Progenitor cell of endocrine pancreas (in vitro differentiated cells): ENCODE measurements at regions not wholly inside any gene's neighbourhood (a gene's known extent, or its start where the extent isn't known, plus 50 kb on each side); places are given as distances from the start of the nearest gene placed in this dataset.

ENCODE experiments used
- DNase-seq: peaks from one replicate; pipeline ENCODE4 v3.0.0; 2021; ENCODE audit warnings: low spot score; ENCODE audit not compliant: unreplicated experiment
- H3K27ac Mint-ChIP-seq: 2 replicates; pipeline ENCODE4 v1.8.0; 2021; ENCODE audit warnings: mild to moderate bottlenecking, moderate library complexity, mixed read lengths
- H3K27me3 Mint-ChIP-seq: 2 replicates; pipeline ENCODE4 v1.8.0; 2021; ENCODE audit warnings: mixed read lengths
- H3K36me3 Mint-ChIP-seq: 2 replicates; pipeline ENCODE4 v1.8.0; 2022; ENCODE audit warnings: mixed read lengths; ENCODE audit not compliant: insufficient read depth
- H3K4me1 Mint-ChIP-seq: 2 replicates; pipeline ENCODE4 v1.8.0; 2021; ENCODE audit warnings: low read depth, mixed read lengths
- H3K4me3 Mint-ChIP-seq: 2 replicates; pipeline ENCODE4 v1.8.0; 2021; ENCODE audit warnings: low read depth, mild to moderate bottlenecking, moderate library complexity, mixed read lengths
- H3K9me3 Mint-ChIP-seq: 2 replicates; pipeline ENCODE4 v1.8.0; 2021; ENCODE audit warnings: low read depth, mixed read lengths
- CTCF ChIP-seq: fragments of 200-600 bp; sonication (generic); IDR thresholded peaks from one replicate; pipeline ENCODE4 v1.5.0; 2021; ENCODE audit warnings: antibody characterized with exemption, mild to moderate bottlenecking; ENCODE audit not compliant: unreplicated experiment

GRCh38 chr12:40634517-40635131 is 57.6 kb upstream of the CNTN1 start:
- Mint-ChIP-seq H3K27me3 (peaks cover 4% of the 10 kb centered on the region), H3K36me3 (no peaks in the 10 kb centered on the region), H3K27ac (no peak overlapping the region), H3K4me1 (no peaks in the 10 kb centered on the region), H3K9me3 (peaks cover 5% of the 10 kb centered on the region), H3K4me3 (no peak overlapping the region)
- DNase-seq: no peak
- no peak for TF ChIP-seq CTCF

GRCh38 chr12:40635141-40635731 is 57.0 kb upstream of the CNTN1 start:
- TF ChIP-seq CTCF: no peak
- Mint-ChIP-seq H3K4me1 (no peaks in the 10 kb centered on the region), H3K36me3 (no peaks in the 10 kb centered on the region), H3K4me3 (no peak overlapping the region), H3K27me3 (peaks cover 4% of the 10 kb centered on the region), H3K27ac (no peak overlapping the region), H3K9me3 (peaks cover 8% of the 10 kb centered on the region)
- no peak for DNase-seq
